ENCODE measurements at regions not wholly inside any gene's neighbourhood (a gene's known extent, or its start where the extent isn't known, plus 50 kb on each side); places are given as distances from the start of the nearest gene placed in this dataset.

GRCh38 chr12:47561746-47562145, 144.1 kb downstream of the RPAP3 start:
- DNase-seq (ENCODE audit: low read depth in 4 of 4, low spot score in 3 of 4), result no peak

GRCh38 chr12:47560415-47560814, 145.4 kb downstream of the RPAP3 start:
- no peak for DNase-seq (ENCODE audit: low read depth in 4 of 4, low spot score in 3 of 4)

GRCh38 chr12:47558625-47559345, 147.0 kb downstream of the RPAP3 start:
- no peak for DNase-seq (ENCODE audit: low read depth in 4 of 4, low spot score in 3 of 4)

- no peak for DNase-seq (ENCODE audit: low read depth in 4 of 4, low spot score in 3 of 4)
Observed at GRCh38 chr12:47557386-47557785, 148.4 kb downstream of the RPAP3 start.

GRCh38 chr12:47556261-47557030, 149.4 kb downstream of the RPAP3 start:
- DNase-seq (ENCODE audit: low read depth in 4 of 4, low spot score in 3 of 4), result no peak

GRCh38 chr12:47554046-47554653, 151.7 kb downstream of the RPAP3 start:
- no peak for DNase-seq (ENCODE audit: low read depth in 4 of 4, low spot score in 3 of 4)

GRCh38 chr12:47553266-47553665, 152.6 kb downstream of the RPAP3 start:
- DNase-seq (ENCODE audit: low read depth in 4 of 4, low spot score in 3 of 4), result no peak

- peak in 1 of 4 donors; percentile 8 for DNase-seq (ENCODE audit: low read depth in 4 of 4, low spot score in 3 of 4)
Observed at GRCh38 chr12:47551426-47551851, 154.4 kb downstream of the RPAP3 start.

- no peak for DNase-seq (ENCODE audit: low read depth in 4 of 4, low spot score in 3 of 4)
Observed at GRCh38 chr12:47549258-47549657, 156.6 kb downstream of the RPAP3 start.

GRCh38 chr12:47548401-47548800, 157.4 kb downstream of the RPAP3 start:
- no peak for DNase-seq (ENCODE audit: low read depth in 4 of 4, low spot score in 3 of 4)

- DNase-seq (ENCODE audit: low read depth in 4 of 4, low spot score in 3 of 4), result no peak
Observed at GRCh38 chr12:47547077-47547476, 158.8 kb downstream of the RPAP3 start.

GRCh38 chr12:47545938-47546609, 159.8 kb downstream of the RPAP3 start:
- DNase-seq (ENCODE audit: low read depth in 4 of 4, low spot score in 3 of 4), result no peak

- no peak for DNase-seq (ENCODE audit: low read depth in 4 of 4, low spot score in 3 of 4)
Observed at GRCh38 chr12:47534695-47535094, 171.1 kb downstream of the RPAP3 start.

GRCh38 chr12:47530050-47530449, 175.8 kb downstream of the RPAP3 start:
- DNase-seq (ENCODE audit: low read depth in 4 of 4, low spot score in 3 of 4), result no peak

GRCh38 chr12:47527816-47528215, 178.0 kb downstream of the RPAP3 start:
- no peak for DNase-seq (ENCODE audit: low read depth in 4 of 4, low spot score in 3 of 4)

GRCh38 chr12:47520029-47520428, 185.8 kb downstream of the RPAP3 start:
- no peak for DNase-seq (ENCODE audit: low read depth in 4 of 4, low spot score in 3 of 4)

GRCh38 chr12:47517122-47517521, 188.7 kb downstream of the RPAP3 start:
- DNase-seq (ENCODE audit: low read depth in 4 of 4, low spot score in 3 of 4), result no peak

- DNase-seq (ENCODE audit: low read depth in 4 of 4, low spot score in 3 of 4), result no peak
Observed at GRCh38 chr12:47509398-47509851, 196.4 kb downstream of the RPAP3 start.

- DNase-seq (ENCODE audit: low read depth in 4 of 4, low spot score in 3 of 4), result no peak
Observed at GRCh38 chr12:47507221-47507620, 198.6 kb downstream of the RPAP3 start.

- DNase-seq (ENCODE audit: low read depth in 4 of 4, low spot score in 3 of 4), result no peak
Observed at GRCh38 chr12:47504775-47505446, 200.9 kb downstream of the RPAP3 start.

Measured in right renal pelvis (tissue), 4 donors.